NT2/D1 (cell line): ENCODE measurements at regions not wholly inside any gene's neighbourhood (a gene's known extent, or its start where the extent isn't known, plus 50 kb on each side); places are given as distances from the start of the nearest gene placed in this dataset.

ENCODE experiments used
- SUZ12 ChIP-seq: IDR thresholded peaks from 2 replicates; pipeline ENCODE4 v1.6.1; 2011; ENCODE audit not compliant: insufficient read length, insufficient read depth; ENCODE audit errors: extremely low read depth
- YY1 ChIP-seq: IDR thresholded peaks from 2 replicates; pipeline ENCODE4 v1.6.1; 2011; ENCODE audit not compliant: insufficient read length, insufficient read depth
- ZNF274 ChIP-seq: IDR thresholded peaks from 2 replicates; pipeline ENCODE4 v1.6.1; 2011; ENCODE audit warnings: mild to moderate bottlenecking, low read depth, low read length

DNA sequence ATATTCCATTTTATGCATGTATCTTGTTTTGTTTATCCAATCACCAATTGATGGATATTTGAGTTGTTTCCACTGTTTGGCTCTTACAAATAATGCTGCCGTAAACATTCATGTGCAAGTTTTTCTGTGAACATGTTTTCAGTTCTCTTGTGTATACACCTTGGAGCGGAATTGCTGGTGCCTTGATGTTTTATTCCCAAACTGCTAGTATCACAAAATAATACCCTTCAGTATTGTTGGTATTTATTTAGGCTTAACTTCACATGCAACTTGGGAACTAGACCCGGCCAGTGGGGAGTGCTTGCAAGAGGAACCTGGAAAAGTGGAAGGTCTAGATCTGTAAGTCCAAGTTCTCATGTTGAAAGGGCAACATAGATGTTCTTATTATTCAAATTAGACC lies 115.9 kb downstream of the CRYAA start:
- TF ChIP-seq YY1 = no peak
- TF ChIP-seq ZNF274 = no peak
- no peak for TF ChIP-seq SUZ12
